Peyer's patch (tissue), 4 donors: ENCODE measurements at regions not wholly inside any gene's neighbourhood (a gene's known extent, or its start where the extent isn't known, plus 50 kb on each side); places are given as distances from the start of the nearest gene placed in this dataset.

Experiments used
- POLR2A ChIP-seq, 2 donors: fragments of 450-650 bp; IDR thresholded peaks; one replicate each; pipeline ENCODE4 v1.5.1; 2017; ENCODE audit warnings: antibody characterized with exemption in 2 of 2, mild to moderate bottlenecking in 2 of 2, moderate library complexity in 2 of 2
- TF ChIP-seq, protein P1 (sequence below), 6 experiments: fragments of 450-650 bp in 4 of 6; fragments of 200-600 bp in 2 of 6; sonication (generic) in 1 of 6; IDR thresholded peaks; one replicate each; pipeline ENCODE4 v1.5.1; 2017 to 2019; ENCODE audit warnings: antibody characterized with exemption in 6 of 6, mild to moderate bottlenecking in 3 of 6, moderate library complexity in 1 of 6

DNA sequence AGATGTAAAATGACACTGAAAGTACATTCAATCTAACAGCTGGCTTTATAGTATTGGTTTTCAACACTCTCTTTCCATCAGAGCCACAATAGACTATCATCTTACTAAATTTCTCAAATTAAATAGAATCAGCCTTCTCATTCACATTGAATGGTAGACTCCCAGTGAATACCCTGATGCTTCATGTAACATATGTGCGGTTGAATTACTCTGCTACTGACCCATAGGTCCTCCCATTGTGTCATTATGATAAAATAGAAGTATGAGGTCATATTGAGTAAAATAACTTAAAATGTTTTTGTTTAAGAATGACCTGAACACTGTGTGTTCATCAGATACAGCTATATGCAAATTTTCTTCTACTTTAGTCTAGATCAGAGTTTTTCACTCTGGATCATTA, 75.9 kb upstream of the ADAMTSL1 start:
- TF ChIP-seq, protein P1, sequence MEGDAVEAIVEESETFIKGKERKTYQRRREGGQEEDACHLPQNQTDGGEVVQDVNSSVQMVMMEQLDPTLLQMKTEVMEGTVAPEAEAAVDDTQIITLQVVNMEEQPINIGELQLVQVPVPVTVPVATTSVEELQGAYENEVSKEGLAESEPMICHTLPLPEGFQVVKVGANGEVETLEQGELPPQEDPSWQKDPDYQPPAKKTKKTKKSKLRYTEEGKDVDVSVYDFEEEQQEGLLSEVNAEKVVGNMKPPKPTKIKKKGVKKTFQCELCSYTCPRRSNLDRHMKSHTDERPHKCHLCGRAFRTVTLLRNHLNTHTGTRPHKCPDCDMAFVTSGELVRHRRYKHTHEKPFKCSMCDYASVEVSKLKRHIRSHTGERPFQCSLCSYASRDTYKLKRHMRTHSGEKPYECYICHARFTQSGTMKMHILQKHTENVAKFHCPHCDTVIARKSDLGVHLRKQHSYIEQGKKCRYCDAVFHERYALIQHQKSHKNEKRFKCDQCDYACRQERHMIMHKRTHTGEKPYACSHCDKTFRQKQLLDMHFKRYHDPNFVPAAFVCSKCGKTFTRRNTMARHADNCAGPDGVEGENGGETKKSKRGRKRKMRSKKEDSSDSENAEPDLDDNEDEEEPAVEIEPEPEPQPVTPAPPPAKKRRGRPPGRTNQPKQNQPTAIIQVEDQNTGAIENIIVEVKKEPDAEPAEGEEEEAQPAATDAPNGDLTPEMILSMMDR (IDR thresholded peaks at IDR 0.05): no peak
- no peak for TF ChIP-seq POLR2A (IDR thresholded peaks at IDR 0.05)
